ENCODE measurements at regions not wholly inside any gene's neighbourhood (a gene's known extent, or its start where the extent isn't known, plus 50 kb on each side); places are given as distances from the start of the nearest gene placed in this dataset.

DNA sequence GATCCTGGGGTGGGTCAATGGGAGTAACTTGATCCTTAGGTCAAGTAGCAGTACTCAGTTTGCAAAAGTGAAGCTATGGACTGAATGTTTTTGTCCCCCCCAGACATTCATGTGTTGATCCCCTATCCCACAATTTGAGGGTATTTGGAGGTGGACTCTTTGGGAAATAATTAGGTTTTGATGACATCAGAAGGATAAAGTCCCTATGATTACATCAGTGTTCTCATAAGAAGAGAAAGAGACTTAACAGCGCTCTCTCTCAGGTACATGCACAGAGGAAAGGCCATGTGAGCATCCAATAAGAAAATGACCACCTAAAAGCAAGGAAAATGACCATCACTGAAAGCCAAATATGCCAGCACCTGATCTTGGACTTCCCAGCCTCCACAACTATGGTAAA is 550.8 kb downstream of the FOXG1 start:
- ATAC-seq: no peak
- TF ChIP-seq RARB (CRISPR knock-in tag; IDR thresholded peaks at IDR 0.05) (no peak), ISL1 (CRISPR knock-in tag; IDR thresholded peaks at IDR 0.05) (no peak), ARNTL (CRISPR knock-in tag; IDR thresholded peaks at IDR 0.05; ENCODE audit: borderline replicate concordance, low read depth) (no peak), OSR1 (CRISPR knock-in tag; IDR thresholded peaks at IDR 0.05) (no peak), ZNF8 (CRISPR knock-in tag; IDR thresholded peaks at IDR 0.05) (no peak), ESRRG (CRISPR knock-in tag; IDR thresholded peaks at IDR 0.05) (no peak), CSDC2 (CRISPR knock-in tag; IDR thresholded peaks at IDR 0.05) (no peak), ZFP3 (CRISPR knock-in tag; IDR thresholded peaks at IDR 0.05) (no peak), ZNF70 (CRISPR knock-in tag; IDR thresholded peaks at IDR 0.05) (no peak), ZC3H10 (CRISPR knock-in tag; IDR thresholded peaks at IDR 0.05) (no peak), SNAI2 (CRISPR knock-in tag; IDR thresholded peaks at IDR 0.05) (no peak), BACH2 (CRISPR knock-in tag; IDR thresholded peaks at IDR 0.05; ENCODE audit: borderline replicate concordance) (no peak), TCF4 (CRISPR knock-in tag; IDR thresholded peaks at IDR 0.05; ENCODE audit: borderline replicate concordance) (no peak)
- TF ChIP-seq, protein P1, sequence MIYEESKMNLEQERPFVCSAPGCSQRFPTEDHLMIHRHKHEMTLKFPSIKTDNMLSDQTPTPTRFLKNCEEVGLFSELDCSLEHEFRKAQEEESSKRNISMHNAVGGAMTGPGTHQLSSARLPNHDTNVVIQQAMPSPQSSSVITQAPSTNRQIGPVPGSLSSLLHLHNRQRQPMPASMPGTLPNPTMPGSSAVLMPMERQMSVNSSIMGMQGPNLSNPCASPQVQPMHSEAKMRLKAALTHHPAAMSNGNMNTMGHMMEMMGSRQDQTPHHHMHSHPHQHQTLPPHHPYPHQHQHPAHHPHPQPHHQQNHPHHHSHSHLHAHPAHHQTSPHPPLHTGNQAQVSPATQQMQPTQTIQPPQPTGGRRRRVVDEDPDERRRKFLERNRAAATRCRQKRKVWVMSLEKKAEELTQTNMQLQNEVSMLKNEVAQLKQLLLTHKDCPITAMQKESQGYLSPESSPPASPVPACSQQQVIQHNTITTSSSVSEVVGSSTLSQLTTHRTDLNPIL (CRISPR knock-in tag; IDR thresholded peaks at IDR 0.05; ENCODE audit: low read depth): no peak
- TF ChIP-seq, protein P2, sequence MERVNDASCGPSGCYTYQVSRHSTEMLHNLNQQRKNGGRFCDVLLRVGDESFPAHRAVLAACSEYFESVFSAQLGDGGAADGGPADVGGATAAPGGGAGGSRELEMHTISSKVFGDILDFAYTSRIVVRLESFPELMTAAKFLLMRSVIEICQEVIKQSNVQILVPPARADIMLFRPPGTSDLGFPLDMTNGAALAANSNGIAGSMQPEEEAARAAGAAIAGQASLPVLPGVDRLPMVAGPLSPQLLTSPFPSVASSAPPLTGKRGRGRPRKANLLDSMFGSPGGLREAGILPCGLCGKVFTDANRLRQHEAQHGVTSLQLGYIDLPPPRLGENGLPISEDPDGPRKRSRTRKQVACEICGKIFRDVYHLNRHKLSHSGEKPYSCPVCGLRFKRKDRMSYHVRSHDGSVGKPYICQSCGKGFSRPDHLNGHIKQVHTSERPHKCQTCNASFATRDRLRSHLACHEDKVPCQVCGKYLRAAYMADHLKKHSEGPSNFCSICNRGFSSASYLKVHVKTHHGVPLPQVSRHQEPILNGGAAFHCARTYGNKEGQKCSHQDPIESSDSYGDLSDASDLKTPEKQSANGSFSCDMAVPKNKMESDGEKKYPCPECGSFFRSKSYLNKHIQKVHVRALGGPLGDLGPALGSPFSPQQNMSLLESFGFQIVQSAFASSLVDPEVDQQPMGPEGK (CRISPR knock-in tag; IDR thresholded peaks at IDR 0.05; ENCODE audit: borderline replicate concordance): no peak
- TF ChIP-seq, protein P3, sequence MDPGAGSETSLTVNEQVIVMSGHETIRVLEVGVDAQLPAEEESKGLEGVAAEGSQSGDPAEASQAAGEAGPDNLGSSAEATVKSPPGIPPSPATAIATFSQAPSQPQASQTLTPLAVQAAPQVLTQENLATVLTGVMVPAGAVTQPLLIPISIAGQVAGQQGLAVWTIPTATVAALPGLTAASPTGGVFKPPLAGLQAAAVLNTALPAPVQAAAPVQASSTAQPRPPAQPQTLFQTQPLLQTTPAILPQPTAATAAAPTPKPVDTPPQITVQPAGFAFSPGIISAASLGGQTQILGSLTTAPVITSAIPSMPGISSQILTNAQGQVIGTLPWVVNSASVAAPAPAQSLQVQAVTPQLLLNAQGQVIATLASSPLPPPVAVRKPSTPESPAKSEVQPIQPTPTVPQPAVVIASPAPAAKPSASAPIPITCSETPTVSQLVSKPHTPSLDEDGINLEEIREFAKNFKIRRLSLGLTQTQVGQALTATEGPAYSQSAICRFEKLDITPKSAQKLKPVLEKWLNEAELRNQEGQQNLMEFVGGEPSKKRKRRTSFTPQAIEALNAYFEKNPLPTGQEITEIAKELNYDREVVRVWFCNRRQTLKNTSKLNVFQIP (CRISPR knock-in tag; IDR thresholded peaks at IDR 0.05; ENCODE audit: borderline replicate concordance, low read depth): no peak

DNA sequence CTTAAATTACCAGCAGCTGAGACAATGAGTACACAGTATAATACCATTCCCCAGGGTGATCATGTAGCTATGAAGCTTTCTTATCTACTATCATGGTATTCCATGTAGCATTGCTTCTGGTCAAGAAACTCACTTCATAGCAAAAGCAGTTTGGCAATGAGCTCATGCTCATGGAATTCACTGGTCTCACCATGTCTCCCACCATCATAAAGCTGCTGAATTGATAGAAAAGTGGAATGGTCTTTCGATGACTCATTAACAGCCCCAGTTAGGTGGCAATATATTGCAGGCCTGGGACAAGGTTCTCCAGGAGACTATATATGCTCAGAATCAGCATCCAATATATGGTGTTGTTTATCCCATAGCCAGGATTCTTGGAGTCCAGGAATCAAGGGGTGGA is 553.7 kb downstream of the FOXG1 start:
- TF ChIP-seq SNAI2 (CRISPR knock-in tag; IDR thresholded peaks at IDR 0.05) (no peak), ZNF8 (CRISPR knock-in tag; IDR thresholded peaks at IDR 0.05) (no peak), ZFP3 (CRISPR knock-in tag; IDR thresholded peaks at IDR 0.05) (no peak), TCF4 (CRISPR knock-in tag; IDR thresholded peaks at IDR 0.05; ENCODE audit: borderline replicate concordance) (no peak), ZNF70 (CRISPR knock-in tag; IDR thresholded peaks at IDR 0.05) (no peak), ESRRG (CRISPR knock-in tag; IDR thresholded peaks at IDR 0.05) (no peak), ZNF565 (CRISPR knock-in tag; conservative IDR thresholded peaks at IDR 0.05; ENCODE audit: low read depth) (no peak), ISL1 (CRISPR knock-in tag; IDR thresholded peaks at IDR 0.05) (no peak), ZFP30 (CRISPR knock-in tag; IDR thresholded peaks at IDR 0.05) (no peak)
- TF ChIP-seq, protein P2 (CRISPR knock-in tag; IDR thresholded peaks at IDR 0.05; ENCODE audit: borderline replicate concordance): no peak
- TF ChIP-seq, protein P3 (CRISPR knock-in tag; IDR thresholded peaks at IDR 0.05; ENCODE audit: borderline replicate concordance, low read depth): no peak
- TF ChIP-seq, protein P1 (CRISPR knock-in tag; IDR thresholded peaks at IDR 0.05; ENCODE audit: low read depth): no peak
- TF ChIP-seq, protein P4, sequence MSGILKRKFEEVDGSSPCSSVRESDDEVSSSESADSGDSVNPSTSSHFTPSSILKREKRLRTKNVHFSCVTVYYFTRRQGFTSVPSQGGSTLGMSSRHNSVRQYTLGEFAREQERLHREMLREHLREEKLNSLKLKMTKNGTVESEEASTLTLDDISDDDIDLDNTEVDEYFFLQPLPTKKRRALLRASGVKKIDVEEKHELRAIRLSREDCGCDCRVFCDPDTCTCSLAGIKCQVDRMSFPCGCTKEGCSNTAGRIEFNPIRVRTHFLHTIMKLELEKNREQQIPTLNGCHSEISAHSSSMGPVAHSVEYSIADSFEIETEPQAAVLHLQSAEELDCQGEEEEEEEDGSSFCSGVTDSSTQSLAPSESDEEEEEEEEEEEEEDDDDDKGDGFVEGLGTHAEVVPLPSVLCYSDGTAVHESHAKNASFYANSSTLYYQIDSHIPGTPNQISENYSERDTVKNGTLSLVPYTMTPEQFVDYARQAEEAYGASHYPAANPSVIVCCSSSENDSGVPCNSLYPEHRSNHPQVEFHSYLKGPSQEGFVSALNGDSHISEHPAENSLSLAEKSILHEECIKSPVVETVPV (CRISPR knock-in tag; IDR thresholded peaks at IDR 0.05): no peak
- no peak for ATAC-seq
